ENCODE measurements at regions not wholly inside any gene's neighbourhood (a gene's known extent, or its start where the extent isn't known, plus 50 kb on each side); places are given as distances from the start of the nearest gene placed in this dataset.
"Not testable (repeated sequence)": the region's sequence is repeated elsewhere in the genome, so short reads cannot be mapped to it uniquely, and the experiment has no call there.

GRCh38 chr4:124454772-124455270, 257.7 kb downstream of the ANKRD50 start:
- H3K4me3 ChIP-seq, result no peak overlapping the region
- in situ Hi-C loops (cut with MboI; ENCODE audit: low pct_unique_long_range_greater_than_20kb in 2 of 9, low sequenced_read_pairs in 9 of 9, unreplicated experiment in 9 of 9), result no loop called here
- no peak for ATAC-seq (replicated peaks in 6 of 8)
- no peak overlapping the region for H3K27ac ChIP-seq
- H3K4me1 ChIP-seq (replicated peaks in 1 of 2), result peaks cover 0 to 6% of the 10 kb centered on the region in 2 donors
- 71 to 100% (median 82%) methylated on average over 1 to 2 of the region's 2 CpGs; no CpG with 5 or more reads in 4 of the 10 experiments for WGBS, 10 experiments

GRCh38 chr4:124455671-124456070, 256.9 kb downstream of the ANKRD50 start:
- peaks cover 0 to 6% of the 10 kb centered on the region in 2 donors for H3K4me1 ChIP-seq (replicated peaks in 1 of 2)
- WGBS, 10 experiments, result 72 to 100% (median 94%) methylated on average over 1 to 3 of the region's 3 CpGs; no CpG with 5 or more reads in 1 of the 10 experiments
- ATAC-seq (replicated peaks in 6 of 8), result no peak
- no peak overlapping the region for H3K4me3 ChIP-seq
- in situ Hi-C loops (cut with MboI; ENCODE audit: low pct_unique_long_range_greater_than_20kb in 2 of 9, low sequenced_read_pairs in 9 of 9, unreplicated experiment in 9 of 9), result no loop called here
- H3K27ac ChIP-seq, result no peak overlapping the region

GRCh38 chr4:124459196-124459940, 253.2 kb downstream of the ANKRD50 start:
- ATAC-seq (replicated peaks in 6 of 8), result no peak
- 10 to 90% (median 45%) methylated on average over 1 to 3 of the region's 3 CpGs for WGBS, 10 experiments
- H3K4me3 ChIP-seq, result no peak overlapping the region
- H3K27ac ChIP-seq, result no peak overlapping the region
- H3K4me1 ChIP-seq (replicated peaks in 1 of 2), result no peaks in the 10 kb centered on the region
- in situ Hi-C loops (cut with MboI; ENCODE audit: low pct_unique_long_range_greater_than_20kb in 2 of 9, low sequenced_read_pairs in 9 of 9, unreplicated experiment in 9 of 9), result no loop called here

GRCh38 chr4:124459941-124460310, 252.6 kb downstream of the ANKRD50 start:
- ATAC-seq (replicated peaks in 6 of 8), result peak in 4 of 8 experiments; percentile 18 to 68 (median 40)
- 10 to 88% (median 22%) methylated on average over 1 to 5 of the region's 5 CpGs; no CpG with 5 or more reads in 1 of the 10 experiments for WGBS, 10 experiments
- in situ Hi-C loops (cut with MboI; ENCODE audit: low pct_unique_long_range_greater_than_20kb in 2 of 9, low sequenced_read_pairs in 9 of 9, unreplicated experiment in 9 of 9), result no loop called here
- no peaks in the 10 kb centered on the region for H3K4me1 ChIP-seq (replicated peaks in 1 of 2)
- no peak overlapping the region for H3K27ac ChIP-seq
- H3K4me3 ChIP-seq, result no peak overlapping the region

- in situ Hi-C loops (cut with MboI; ENCODE audit: low pct_unique_long_range_greater_than_20kb in 2 of 9, low sequenced_read_pairs in 9 of 9, unreplicated experiment in 9 of 9); H3K4me1 ChIP-seq (replicated peaks in 1 of 2); H3K27ac ChIP-seq; ATAC-seq (replicated peaks in 6 of 8); H3K4me3 ChIP-seq: not testable (repeated sequence)
- 54 to 100% (median 85%) methylated on average over 1 to 5 of the region's 7 CpGs for WGBS, 10 experiments
These were observed 250.9 kb downstream of the ANKRD50 start for GRCh38 chr4:124461592-124461991.

- Histone ChIP-seq H3K4me3 (no peak overlapping the region), H3K27ac (no peak overlapping the region), H3K4me1 (replicated peaks in 1 of 2) (peaks cover 0 to 2% of the 10 kb centered on the region in 2 donors)
- WGBS, 10 experiments, result 86 to 100% (median 98%) methylated on average over 1 to 5 of the region's 18 CpGs; no CpG with 5 or more reads in 6 of the 10 experiments
- in situ Hi-C loops (cut with MboI; ENCODE audit: low pct_unique_long_range_greater_than_20kb in 2 of 9, low sequenced_read_pairs in 9 of 9, unreplicated experiment in 9 of 9), result no loop called here
- ATAC-seq (replicated peaks in 6 of 8), result no peak
These were observed 249.3 kb downstream of the ANKRD50 start for GRCh38 chr4:124462954-124463828.

GRCh38 chr4:124464836-124465235, 247.7 kb downstream of the ANKRD50 start:
- Histone ChIP-seq H3K27ac (no peak overlapping the region), H3K4me3 (no peak overlapping the region), H3K4me1 (replicated peaks in 1 of 2) (peaks cover 0 to 2% of the 10 kb centered on the region in 2 donors)
- no peak for ATAC-seq (replicated peaks in 6 of 8)
- 60 to 100% (median 88%) methylated on average over 1 of the region's 1 CpG; no CpG with 5 or more reads in 2 of the 10 experiments for WGBS, 10 experiments
- in situ Hi-C loops (cut with MboI; ENCODE audit: low pct_unique_long_range_greater_than_20kb in 2 of 9, low sequenced_read_pairs in 9 of 9, unreplicated experiment in 9 of 9), result no loop called here

GRCh38 chr4:124468360-124468759, 244.2 kb downstream of the ANKRD50 start:
- Histone ChIP-seq H3K4me3 (no peak overlapping the region), H3K27ac (no peak overlapping the region), H3K4me1 (replicated peaks in 1 of 2) (peaks cover 0 to 2% of the 10 kb centered on the region in 2 donors)
- 67 to 100% (median 95%) methylated on average over 1 to 7 of the region's 7 CpGs; no CpG with 5 or more reads in 2 of the 10 experiments for WGBS, 10 experiments
- ATAC-seq (replicated peaks in 6 of 8), result no peak
- in situ Hi-C loops (cut with MboI; ENCODE audit: low pct_unique_long_range_greater_than_20kb in 2 of 9, low sequenced_read_pairs in 9 of 9, unreplicated experiment in 9 of 9), result no loop called here

- in situ Hi-C loops (cut with MboI; ENCODE audit: low pct_unique_long_range_greater_than_20kb in 2 of 9, low sequenced_read_pairs in 9 of 9, unreplicated experiment in 9 of 9), result no loop called here
- Histone ChIP-seq H3K27ac (no peak overlapping the region), H3K4me3 (no peak overlapping the region), H3K4me1 (replicated peaks in 1 of 2) (peaks cover 0 to 2% of the 10 kb centered on the region in 2 donors)
- ATAC-seq (replicated peaks in 6 of 8), result peak in 2 of 8 experiments; percentile 38 to 55
These were observed 242.6 kb downstream of the ANKRD50 start for GRCh38 chr4:124469981-124470380.

GRCh38 chr4:124478470-124478869, 234.1 kb downstream of the ANKRD50 start:
- H3K27ac ChIP-seq, result no peak overlapping the region
- no peak for ATAC-seq (replicated peaks in 6 of 8)
- WGBS, 10 experiments, result 8 to 100% (median 78%) methylated on average over 1 of the region's 1 CpG; no CpG with 5 or more reads in 1 of the 10 experiments
- in situ Hi-C loops (cut with MboI; ENCODE audit: low pct_unique_long_range_greater_than_20kb in 2 of 9, low sequenced_read_pairs in 9 of 9, unreplicated experiment in 9 of 9), result no loop called here
- peaks cover 8 to 9% of the 10 kb centered on the region in 2 donors for H3K4me1 ChIP-seq (replicated peaks in 1 of 2)
- no peak overlapping the region for H3K4me3 ChIP-seq

GRCh38 chr4:124480061-124480460, 232.5 kb downstream of the ANKRD50 start:
- no peak overlapping the region for H3K4me3 ChIP-seq
- ATAC-seq (replicated peaks in 6 of 8), result no peak
- no peak overlapping the region for H3K27ac ChIP-seq
- peaks cover 11 to 14% of the 10 kb centered on the region in 2 donors for H3K4me1 ChIP-seq (replicated peaks in 1 of 2)
- 77 to 100% (median 83%) methylated on average over 1 to 4 of the region's 4 CpGs; no CpG with 5 or more reads in 4 of the 10 experiments for WGBS, 10 experiments
- in situ Hi-C loops (cut with MboI; ENCODE audit: low pct_unique_long_range_greater_than_20kb in 2 of 9, low sequenced_read_pairs in 9 of 9, unreplicated experiment in 9 of 9), result no loop called here

GRCh38 chr4:124481123-124481522, 231.4 kb downstream of the ANKRD50 start:
- 43 to 100% (median 86%) methylated on average over 1 to 3 of the region's 3 CpGs; no CpG with 5 or more reads in 3 of the 10 experiments for WGBS, 10 experiments
- Histone ChIP-seq H3K4me1 (replicated peaks in 1 of 2) (peaks cover 11 to 14% of the 10 kb centered on the region in 2 donors), H3K4me3 (no peak overlapping the region), H3K27ac (no peak overlapping the region)
- in situ Hi-C loops (cut with MboI; ENCODE audit: low pct_unique_long_range_greater_than_20kb in 2 of 9, low sequenced_read_pairs in 9 of 9, unreplicated experiment in 9 of 9), result no loop called here
- ATAC-seq (replicated peaks in 6 of 8), result no peak

All from motor neuron (in vitro differentiated cells).